ENCODE measurements at regions not wholly inside any gene's neighbourhood (a gene's known extent, or its start where the extent isn't known, plus 50 kb on each side); places are given as distances from the start of the nearest gene placed in this dataset.

DNA sequence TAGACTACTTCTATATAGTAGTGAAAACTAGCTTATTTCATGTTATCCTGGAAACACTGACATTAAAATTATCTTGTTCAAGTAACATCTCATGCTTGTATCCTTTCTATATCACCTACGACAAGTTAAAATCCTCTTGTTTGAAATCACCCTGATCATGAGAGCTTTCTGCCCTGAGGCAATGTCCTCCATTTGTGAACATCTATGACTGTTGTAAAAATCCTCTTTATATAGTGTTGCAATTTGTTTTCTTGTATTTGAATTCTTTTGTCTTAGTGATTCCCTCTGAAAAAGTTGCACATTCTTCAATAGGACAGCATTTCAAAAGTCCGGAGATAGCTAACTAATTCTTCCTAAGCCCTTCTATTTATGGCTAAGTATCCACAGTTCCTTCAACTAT, 480.3 kb downstream of the NSUN3 start (continued):
- TF ChIP-seq CHD7 (IDR thresholded peaks at IDR 0.05; ENCODE audit: insufficient replicate concordance, low read length): no peak
- TF ChIP-seq RXRA (IDR thresholded peaks at IDR 0.05; ENCODE audit: insufficient read depth, low read depth, low read length): no peak

Data from H1 (cell line).